EL (cell line): ENCODE measurements at regions not wholly inside any gene's neighbourhood (a gene's known extent, or its start where the extent isn't known, plus 50 kb on each side); places are given as distances from the start of the nearest gene placed in this dataset.
"Not testable (repeated sequence)": the region's sequence is repeated elsewhere in the genome, so short reads cannot be mapped to it uniquely, and the experiment has no call there.

Source experiments
- DNase-seq: peaks from one replicate; pipeline ENCODE4 v3.0.0-alpha.2; 2016

DNA sequence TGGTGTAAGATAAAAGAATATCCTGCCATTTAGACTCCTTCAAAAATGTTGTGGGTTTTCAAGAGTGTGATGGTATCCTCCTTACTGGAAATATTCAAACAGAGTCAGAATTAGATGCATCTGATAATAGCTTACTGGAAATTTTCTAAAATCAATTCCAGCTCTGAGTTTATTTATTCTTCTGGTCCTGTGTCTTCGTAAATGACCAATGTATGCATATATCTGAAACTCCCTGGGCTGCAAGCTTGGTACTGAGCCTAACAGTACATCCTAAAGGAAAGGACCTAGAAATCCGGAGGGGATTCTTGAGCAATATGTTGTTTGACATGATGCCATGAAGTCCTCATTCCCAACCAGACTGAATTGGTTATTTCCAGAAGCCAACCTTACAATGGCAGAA lies 130.4 kb downstream of the KCNE4 start:
- no peak for DNase-seq

DNA sequence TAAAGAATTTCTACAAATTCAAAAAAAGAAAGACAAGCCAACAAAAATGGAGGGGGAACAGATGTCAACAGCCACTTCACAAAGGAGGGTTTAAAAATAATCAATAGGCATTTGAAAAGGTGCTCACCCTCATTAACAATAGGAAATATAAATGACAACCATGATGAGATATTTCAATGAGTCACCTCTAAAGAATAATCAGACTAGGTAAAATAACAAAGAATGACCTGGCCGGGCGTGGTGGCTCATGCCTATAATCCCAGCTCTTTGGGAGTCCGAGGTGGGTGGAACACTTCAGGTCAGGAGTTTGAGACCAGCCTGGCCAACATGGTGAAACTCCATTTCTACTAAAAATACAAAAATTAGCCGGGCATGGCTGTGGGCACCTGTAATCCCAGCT lies 133.6 kb downstream of the KCNE4 start:
- no peak for DNase-seq

DNA sequence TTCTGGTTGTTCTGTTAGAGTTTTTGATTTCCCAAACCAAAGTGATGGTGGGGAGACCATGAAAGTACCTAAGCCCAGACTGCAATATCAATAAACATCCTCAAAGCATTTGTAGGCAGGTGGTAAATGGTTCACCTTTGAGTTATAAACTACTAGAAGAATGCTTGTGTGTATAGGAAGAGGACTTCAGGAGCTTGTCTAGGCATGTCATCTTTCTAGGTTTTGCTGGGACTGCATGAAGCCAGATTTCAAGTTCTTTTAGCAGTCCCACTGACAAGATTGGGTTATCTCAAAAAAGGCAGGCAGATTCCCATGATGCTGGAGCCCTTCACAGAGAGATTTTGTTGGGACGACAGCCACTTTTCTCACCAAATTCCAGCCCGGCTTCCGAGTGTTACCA lies 135.3 kb downstream of the KCNE4 start:
- no peak for DNase-seq

DNA sequence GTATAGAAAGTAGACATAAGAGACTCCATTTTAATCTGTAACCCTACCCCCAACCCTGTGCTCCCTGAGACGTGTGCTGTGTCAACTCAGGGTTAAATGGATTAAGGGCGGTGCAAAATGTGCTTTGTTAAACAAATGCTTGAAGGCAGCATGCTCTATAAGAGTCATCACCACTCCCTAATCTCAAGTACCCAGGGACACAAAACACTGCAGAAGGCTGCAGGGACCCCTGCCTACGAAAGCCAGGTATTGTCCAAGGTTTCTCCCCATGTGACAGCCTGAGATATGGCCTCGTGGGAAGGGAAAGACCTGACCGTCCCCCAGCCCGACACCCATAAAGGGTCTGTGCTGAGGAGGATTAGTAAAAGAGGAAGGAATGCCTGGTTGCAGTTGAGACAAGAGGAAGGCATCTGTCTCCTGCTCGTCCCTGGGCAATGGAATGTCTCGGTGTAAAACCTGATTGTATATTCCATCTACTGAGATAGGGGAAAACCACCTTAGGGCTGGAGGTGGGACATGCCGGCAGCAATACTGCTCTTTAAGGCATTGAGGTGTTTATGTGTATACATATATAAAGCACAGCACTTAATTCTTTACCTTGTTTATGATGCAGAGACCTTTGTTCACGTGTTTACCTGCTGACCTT lies 138.7 kb downstream of the KCNE4 start:
- DNase-seq: not testable (repeated sequence)

DNA sequence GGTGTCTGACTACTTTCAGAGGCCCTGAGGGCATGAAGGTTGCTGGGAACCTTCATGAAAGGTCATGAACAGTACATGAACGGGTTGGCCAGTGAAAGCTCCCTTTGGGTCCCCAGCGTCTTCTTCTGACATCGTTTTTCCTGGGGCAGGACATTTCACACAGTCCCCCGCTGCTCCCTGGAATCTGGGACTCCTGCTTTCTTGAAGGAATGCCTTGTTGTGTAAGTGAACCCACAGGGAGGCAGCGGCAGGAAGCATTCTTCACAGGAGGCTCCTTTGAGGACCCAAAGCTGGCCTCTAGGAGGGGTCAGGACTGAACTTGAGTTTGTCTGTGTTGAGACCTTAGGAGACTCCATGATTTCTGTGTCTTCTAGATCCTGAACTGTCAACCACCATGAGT lies 144.3 kb downstream of the KCNE4 start:
- DNase-seq: no peak

DNA sequence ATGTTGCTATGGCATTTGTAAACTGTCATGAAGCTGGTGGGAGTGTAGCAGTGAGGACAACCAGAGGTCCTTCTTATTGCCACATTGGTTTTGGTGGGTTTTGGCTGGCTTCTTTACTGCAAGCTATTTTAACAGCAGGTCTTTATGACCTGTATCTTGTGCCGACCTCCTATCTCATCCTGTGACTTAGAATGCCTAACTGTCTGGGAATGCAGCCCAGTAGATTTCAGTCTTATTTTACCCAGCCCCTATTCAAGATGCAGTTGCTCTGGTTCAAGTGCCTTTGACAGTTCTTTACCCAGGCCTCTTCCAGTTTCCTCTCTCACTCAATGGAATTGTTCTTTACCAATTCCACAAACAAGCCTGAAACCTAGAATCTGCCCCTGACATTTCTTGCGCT lies 145.1 kb downstream of the KCNE4 start:
- no peak for DNase-seq

DNA sequence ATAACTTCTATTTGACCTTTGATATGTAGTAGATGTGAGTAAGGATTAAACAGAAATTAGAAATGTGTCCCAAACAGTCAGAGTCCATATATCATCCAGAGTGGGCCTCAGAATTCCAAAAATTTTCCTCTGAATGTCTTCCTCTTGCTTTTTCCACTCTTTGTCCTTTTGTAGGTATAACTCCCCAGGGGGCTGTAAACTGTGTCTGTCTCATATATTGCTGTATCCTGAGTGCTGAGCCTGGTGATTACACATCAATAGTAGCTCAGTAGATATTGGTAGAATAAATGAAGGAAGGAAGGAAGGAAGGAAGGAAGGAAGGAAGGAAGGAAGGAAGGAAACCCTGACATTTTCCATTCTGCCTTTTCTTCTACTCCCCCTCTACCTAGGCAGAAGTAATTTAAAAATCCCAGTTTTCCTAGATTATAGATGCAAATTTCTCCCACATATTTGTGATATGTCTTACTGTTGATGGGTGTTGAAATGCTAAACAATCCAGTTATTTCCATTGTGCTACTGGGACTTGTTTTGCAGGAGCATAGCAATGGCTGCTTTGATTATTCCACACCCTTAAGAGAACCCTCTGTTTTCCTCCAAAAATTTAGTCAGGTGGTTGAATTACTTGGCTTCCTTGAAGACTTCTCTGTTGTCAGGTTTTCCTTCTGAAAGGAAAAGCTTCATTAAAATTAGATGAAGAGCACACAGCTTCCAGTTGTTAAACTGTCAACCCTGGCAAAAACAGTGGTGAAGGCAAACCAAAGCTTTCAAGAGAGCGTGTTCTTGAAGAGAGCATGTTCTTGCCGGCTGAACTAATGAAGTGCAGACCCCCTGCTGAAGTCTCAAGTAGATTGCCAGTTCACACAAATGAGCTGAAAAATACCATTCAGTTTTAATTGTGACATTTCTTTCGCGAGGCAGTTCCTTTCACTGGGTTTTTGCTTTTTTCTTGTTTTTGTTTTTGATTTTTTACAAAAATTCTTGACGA lies 147.8 kb downstream of the KCNE4 start:
- DNase-seq: no peak

DNA sequence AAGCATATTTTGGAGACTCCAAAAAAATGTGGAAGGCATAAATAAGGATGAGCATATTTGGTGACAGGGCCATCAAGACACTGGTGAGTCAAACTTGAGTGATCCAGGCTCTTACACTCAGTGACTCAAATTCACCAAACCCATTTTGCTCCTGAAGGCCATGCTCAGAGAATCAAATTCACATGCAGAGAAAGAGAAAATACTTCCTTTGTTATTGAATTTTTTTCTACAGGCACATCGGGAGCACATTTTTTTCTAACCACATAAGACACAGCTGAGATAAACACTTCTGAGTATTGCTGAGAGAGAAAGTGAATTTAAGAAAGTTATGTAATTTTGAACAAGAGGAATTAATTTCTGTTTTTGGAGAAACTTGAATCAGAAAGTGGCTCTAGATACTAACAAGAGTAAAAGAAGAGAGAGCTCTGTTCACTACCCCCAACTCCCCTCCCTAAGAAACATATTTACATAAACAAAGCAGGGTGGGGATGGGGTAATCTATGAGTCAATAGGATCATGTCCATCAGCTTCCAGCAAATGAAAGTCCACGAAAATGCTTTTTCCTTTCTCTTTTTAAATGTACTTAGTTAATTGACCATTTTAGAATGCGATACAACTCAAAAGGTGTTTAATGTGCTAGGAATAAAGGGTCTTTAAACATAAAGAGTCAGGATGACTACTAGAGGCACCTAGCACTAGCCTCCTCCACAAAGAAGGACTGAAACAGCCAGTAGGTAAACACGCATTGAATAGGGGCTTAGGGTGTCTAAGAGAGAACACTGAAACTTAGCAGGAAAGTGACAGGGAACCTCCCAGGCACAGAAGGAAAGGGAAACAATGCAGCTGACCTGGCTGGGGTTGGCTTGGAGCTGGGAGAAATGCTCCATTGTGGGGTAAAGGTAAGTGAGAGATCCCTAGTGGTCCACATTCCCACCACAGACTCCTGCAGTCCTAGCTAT lies 152.3 kb downstream of the KCNE4 start:
- DNase-seq: peak; percentile 65

DNA sequence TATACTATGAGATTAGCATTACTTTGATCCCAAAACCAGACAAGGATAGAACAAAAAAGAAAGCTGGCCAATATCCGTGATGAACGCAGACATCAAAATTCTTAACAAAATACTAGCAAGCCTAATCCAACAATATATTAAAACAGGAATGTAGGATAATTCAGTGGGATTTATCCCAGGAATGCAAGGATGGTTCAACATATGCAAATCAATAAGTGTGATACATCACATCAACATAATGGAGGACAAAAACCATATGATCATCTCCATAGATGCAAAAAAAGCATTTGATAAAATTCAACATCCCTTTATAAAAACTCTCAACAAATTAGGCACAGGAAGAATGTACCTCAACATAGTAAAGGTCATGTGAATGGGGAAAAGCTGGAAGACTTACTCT lies 158.5 kb downstream of the KCNE4 start:
- DNase-seq: no peak

DNA sequence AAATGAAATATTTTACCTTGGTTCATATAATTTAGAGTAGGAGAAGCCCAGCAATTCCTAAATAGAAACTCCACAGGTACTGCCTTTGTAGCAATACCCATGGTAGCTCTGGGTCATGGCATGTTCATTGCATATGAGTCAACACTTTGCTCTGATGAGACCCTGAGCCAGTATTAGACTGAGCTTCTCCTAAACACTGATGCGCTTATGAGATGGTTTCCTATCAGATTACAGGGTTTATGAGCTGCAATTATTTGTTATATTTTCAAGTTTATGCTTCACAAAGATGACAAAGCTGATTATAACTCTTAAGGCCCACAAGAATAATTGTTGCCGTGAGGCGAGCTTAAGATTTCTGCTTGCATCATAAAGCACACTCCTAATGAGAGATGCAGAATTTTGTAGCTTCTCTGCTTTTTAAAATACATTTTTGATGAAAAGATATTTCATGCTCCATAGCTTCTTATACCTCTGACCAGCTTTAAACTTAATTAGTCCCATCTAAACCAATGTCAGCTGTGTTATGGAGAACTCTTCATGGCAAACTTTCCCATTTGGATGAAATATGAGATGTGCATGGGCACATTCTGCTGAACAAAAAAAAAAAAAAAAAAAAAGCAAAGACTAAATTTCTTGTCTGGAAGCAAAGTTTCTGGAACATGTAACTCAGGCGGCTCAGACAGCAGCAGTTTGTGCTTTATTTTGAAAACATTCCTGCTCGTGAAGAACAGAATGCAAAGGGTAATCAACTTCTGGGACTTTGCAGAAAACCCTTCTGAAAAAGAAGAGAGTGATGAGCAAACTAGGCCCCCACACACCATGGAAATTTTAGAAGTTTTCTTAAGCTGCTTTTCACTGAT lies 162.6 kb downstream of the KCNE4 start:
- no peak for DNase-seq

DNA sequence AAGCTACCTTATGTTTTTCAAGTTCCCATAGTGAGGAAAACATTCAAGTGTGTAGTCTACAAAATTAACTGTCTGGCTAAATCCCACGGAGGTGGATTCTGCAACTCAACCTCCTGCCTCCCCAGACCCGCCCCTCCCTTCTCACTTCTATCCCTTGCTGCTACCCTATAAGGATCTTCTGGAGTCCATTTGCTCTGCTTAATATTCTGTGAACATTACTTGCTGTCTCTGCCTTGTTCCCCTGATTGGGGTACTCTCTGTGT lies 163.2 kb downstream of the KCNE4 start:
- no peak for DNase-seq

DNA sequence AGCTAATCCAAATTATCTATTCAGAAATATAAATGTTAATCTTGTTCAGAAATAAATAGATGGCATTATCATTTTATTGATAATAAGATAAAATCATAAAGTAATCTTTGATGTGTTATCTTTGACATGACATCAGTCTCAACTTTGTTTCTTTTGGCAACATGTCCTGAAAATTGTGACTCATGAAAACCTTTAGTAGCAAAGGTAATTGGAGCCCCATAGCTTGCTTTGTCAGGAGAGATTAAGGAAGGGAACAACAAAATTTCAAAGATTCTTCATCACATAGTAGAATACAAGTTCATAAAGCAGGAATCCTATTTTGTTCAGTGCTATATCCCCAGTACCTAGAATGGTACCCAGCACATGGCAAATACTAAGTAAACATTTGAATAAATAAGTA lies 165.4 kb downstream of the KCNE4 start:
- no peak for DNase-seq

DNA sequence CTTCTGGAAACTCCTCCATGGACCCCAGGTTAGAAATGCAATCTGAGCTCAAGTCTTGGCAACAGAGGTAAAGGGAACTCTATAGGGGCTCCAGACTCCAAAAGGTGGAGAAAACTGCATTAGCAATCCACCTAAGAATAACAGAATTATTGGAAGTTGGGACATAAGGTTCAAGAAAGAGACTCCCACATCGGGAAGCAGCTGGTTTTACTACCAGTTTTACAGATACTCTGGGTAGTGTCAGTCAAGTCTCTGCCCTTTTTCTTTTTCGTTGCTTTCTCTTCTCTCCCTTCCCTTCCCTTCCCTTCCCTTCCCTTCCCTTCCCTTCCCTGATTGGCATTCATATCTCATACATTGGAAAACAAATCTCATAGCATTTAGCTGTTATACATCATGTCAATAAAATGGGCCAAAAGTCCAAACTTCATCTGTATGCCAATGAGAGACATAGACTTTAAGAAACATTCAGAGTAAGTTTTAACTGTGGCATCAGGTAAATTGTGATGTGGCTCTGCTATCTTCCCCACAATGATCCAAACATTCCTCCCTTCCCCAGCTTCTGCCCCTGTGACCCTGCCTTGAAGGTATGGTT lies 166.7 kb downstream of the KCNE4 start:
- DNase-seq: no peak

DNA sequence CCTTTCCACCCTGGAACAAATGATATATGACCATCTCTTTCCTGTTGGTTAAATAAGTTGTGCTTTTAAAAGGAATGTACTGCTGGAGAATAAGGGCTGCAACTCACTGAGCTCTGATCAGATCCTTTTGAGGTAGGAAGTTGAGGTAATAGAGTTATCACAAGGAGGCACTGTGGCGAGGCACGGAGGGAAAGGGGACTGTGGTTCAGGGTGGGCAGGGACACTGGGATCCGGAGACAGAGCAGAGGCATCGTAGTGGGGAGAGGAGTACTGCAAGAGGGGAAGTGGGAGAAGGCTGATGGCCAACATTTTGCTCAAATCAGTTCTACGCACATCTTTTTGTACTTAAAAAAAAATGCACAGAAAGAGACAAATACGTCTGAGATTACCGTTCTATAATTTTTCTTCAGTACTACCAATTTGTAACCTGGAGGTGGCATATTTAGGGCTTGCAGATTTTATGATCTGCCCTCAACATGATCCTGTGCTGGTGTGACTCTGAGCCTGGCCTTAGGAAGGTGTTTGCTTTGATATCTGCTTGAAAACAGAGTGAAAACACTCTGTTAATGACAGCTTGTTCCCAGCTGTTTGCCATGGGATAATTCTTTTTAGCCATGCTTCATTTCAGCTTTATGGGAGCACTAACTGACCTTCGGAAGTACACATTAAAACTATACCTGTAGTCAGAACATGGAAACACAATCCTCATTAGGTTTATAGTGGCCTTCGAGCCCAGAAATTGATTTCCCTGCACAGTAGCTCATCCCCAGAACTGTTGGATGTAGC lies 168.1 kb downstream of the KCNE4 start:
- no peak for DNase-seq

DNA sequence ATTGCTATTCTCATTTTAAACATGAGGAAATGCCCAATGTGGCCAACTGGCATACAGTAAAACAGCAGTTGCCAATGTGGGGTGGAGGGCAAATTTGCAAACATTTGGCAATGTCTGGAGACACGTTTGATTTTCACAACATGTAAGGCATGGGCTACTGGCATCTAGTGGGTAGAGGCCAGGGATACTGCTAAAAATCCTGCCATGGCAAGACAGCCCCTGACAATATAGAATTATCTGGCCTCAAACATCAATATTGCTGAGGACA lies 168.6 kb downstream of the KCNE4 start:
- DNase-seq: no peak

DNA sequence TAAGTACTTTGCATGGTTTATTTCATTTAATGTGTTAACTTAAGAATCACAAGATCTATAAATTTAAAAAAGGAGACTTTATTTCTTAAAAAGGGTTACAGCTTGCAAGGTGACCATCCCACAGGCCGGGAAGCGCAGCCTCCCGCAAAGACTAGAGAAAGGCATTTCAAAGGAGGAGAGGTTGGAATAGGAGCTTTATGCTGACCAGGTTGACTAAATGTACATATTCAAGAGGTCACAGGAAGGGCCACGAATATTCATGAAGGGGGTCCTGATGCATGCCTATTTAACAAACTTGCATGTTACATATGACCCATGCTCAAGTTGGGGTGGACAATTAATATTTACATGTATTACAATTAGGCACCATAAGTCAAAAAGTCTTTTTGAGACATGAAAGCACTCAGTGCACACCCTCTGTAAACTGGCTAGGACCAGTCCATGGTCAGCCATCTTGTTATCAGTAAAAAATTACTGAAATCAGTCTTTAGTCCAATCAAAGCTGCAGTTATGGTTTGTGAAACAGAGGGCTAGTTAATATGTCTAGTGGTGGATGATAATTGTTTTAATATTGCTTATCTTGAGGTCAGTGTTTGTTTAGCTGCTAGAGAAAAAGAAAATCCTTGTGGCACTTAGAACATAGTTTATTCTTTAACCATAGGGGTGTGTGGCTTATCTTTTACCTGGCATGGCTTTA lies 169.3 kb downstream of the KCNE4 start:
- DNase-seq: no peak

DNA sequence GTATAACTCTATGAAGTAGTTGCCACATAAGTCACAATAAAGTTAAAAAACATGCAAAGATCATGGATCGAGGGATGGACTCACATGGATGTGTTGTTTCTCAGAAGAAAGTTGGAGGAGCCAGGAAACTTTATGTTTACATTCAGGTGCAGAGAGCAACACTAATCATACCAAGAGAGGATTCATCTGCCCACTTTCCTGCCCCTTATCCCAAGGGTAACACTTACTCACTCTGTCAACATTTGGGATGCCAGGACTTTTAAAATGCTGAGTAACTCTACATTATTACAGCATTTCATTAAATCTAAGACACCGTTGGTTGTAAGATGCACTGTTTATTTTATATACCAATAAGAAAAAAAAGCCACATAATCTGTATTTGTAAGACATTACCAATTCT lies 170.4 kb downstream of the KCNE4 start:
- DNase-seq: peak; percentile 61

DNA sequence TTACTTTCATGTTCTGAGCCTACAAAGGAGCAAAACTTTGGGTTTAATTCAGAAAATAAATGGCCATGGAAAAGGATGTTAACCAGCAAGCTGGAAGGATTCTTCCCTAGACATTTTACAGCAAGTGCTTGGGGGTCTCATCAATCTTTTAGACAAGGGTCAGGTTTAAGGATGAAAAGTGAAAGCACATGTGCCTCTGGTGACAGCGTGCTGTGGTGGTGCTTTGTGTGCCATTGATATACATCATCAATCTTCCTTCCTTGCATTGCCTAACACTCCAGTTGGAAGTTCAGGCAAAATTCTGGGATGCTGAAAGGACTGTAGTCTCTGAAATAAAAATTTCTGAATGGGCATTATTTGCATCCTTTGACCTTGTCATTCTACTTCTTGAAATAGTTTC lies 171.2 kb downstream of the KCNE4 start:
- no peak for DNase-seq

DNA sequence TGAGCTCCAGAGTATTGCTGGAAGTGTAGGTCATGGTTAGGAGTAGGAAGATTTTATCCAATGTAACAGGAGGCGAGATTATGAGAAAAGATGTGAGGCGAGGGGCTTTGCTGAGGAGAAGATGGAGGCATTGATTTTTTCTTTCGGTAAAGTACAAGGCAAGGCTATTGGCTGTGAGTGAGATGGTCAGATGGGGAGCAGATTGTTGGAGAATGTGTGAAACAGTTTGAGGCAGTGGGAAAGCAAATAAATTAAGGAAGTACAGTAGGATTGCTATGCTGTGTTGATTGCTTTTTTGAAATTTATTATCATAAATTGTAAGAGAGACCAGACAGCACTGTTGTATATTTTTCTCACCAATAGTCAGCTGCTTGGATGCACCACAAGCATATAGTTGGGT lies 173.3 kb downstream of the KCNE4 start:
- no peak for DNase-seq

DNA sequence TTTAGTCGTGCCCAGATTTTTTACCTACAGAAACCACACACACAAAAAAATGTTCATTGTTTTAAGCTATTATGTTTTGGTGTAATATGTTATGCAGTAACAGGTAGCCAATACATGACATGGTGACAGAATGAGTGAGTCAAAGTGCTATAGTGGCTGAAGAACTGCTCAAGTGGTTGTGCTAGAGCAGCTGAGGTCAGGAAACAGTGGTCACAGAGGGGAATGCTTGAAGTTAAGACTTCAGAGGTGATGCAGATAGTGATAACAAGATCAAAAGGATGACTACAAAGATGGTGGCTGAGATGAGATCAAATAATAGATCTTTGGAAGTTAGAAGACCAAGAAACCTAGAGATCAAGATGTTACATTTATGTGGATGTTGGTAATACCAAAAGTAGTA lies 174.3 kb downstream of the KCNE4 start:
- DNase-seq: no peak

DNA sequence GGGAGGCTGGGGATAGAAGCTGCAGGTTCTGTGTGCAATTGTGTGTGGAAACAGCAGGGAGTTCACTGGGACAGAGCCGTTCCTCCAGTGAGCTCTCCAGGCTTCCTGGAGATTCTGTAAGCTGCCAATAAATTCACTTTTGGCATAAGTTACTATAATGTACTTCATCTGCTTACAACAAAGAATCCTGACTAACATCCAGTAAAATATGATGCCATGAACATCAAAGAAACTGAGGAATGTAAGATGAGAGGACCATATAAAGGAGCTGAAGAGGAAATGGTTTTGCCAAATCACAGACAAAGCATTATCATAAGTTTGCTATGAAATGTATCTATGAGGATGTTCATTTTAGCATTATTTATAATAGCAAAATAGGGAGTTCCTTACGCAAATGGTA lies 175.3 kb downstream of the KCNE4 start:
- no peak for DNase-seq
